ENCODE measurements at regions not wholly inside any gene's neighbourhood (a gene's known extent, or its start where the extent isn't known, plus 50 kb on each side); places are given as distances from the start of the nearest gene placed in this dataset.

DNA sequence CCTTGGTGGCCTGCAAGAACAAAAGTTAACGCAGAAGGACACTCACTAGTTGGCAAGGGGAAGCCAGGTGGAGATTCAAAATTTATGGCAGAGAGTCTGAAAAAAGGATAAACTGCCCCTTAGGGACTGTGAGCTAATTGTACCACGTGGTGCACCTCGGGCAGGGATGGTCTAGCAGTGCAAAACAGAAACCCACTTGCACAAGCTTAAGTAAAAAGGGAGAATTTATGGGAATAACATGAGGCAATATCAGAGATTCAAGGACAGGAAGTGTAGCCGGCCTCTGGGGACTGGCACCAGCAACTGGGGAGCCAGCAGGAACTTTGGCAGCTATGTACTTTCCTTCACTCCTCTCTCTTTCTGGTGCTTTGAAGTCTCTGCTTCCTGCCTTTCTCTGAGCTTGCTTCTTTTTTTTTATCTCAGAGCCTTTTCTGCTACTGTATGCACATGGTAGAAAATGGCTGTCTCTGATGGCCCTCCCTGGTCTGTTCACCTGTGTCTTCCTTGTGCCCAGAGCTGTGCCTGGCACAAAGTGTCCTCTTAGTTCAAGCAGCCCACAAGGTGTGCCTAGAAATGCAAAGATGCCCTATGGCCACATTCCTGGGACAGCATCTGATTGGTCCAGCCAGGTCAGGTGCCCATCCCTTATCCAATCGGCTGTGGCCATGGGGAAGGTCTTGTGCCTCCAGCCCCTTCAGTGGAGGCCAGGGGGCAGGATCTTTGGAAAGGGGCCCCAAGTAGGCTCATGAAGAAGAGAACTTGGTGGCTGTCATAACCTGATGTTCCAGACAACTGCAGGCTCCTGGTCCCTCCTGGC lies 114.8 kb upstream of the ATP6AP2 start:
- intact Hi-C loops (cut with DNase I, micrococcal nuclease): no loop called here
- DNase-seq (no peak), ATAC-seq (no peak)

DNA sequence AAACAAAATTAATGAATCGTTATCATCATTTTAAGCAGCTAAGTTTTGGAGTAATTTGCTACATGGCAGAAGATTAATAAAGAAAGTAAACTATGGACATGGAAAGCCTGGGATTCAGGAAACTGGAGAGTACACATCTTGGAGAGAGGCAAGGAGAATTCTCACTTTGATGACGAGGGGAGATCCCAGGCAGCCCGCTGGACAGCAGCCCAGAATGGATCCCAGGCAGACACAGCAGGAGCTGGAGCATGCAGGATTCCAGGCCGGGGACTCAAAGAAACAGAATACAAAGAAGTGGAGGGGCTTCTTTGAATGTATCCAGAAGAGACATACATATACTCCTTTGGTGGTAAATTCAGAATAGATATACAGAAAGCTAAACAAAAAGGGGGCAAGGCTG lies 118.0 kb upstream of the ATP6AP2 start:
- intact Hi-C loops (cut with DNase I, micrococcal nuclease): no loop called here
- ATAC-seq (no peak), DNase-seq (no peak)

- intact Hi-C loops (cut with DNase I, micrococcal nuclease): no loop called here
- DNase-seq (no peak), ATAC-seq (no peak)
Measured at GRCh38 chrX:40460926-40461325, 119.8 kb upstream of the ATP6AP2 start.

- no peak for ATAC-seq
- no peak for DNase-seq
- intact Hi-C loops (cut with DNase I, micrococcal nuclease): no loop called here
Measured at GRCh38 chrX:40459571-40460158, 121.1 kb upstream of the ATP6AP2 start.

- DNase-seq: no peak
- intact Hi-C loops (cut with DNase I, micrococcal nuclease): no loop called here
- ATAC-seq: no peak
Measured at GRCh38 chrX:40457406-40457805, 123.4 kb upstream of the ATP6AP2 start.

DNA sequence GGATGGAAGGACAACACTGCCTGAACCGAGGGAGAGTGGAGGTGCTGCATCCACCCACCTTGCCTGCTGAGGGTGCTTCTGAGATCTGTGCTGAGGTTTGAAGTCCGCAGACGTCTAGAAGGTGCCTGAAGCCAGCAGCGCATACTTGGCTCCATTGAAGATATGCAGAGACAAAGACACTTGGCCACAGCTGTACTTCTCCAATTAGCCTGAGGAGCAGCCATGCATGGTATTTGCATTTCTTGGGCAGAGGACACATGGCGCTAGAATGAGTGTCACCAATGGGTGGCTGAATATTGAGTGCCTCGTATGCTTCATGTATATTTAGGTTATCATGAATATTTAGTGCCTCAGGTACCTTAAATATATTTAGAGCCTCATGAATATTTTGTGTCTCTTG lies 128.7 kb upstream of the ATP6AP2 start:
- ATAC-seq (no peak), DNase-seq (no peak)
- intact Hi-C loops (cut with DNase I, micrococcal nuclease): no loop called here

DNA sequence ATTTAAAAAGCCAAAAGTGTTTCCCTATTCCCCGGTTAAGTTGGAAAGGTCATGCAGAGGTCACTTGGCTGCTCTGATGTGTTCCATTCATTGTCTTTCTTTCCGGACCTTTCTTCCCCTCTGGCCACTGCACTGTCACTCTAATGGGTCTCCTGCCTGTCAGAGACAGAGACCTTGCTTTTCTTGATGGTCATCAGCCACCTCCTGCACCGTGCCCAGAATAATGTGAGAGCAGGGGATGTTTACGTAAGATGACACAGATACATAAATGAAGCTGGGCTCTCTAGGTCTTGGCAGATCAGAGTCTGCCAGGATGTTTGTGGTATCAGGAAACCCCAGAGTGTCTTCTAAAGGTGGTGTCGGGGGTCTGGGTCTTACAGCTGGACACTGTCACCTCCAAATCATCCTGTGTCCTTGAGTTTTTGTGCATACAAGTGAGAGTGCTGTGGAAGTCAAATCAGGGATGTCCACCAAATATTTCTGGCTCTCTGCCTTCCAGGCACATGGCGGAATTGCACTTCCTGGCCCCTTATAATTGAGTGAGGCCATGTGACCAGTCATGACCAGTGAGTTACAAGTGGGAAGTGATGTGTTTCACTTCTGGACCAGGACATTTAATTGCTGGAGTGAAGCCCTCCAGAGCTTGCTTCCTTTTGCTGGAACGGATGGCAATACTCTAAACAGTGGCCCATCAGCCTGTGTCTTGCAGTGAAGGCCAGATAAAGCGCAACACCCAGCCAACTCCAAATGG lies 130.6 kb upstream of the ATP6AP2 start:
- ATAC-seq (no peak), DNase-seq (no peak)
- intact Hi-C loops (cut with DNase I, micrococcal nuclease): no loop called here

DNA sequence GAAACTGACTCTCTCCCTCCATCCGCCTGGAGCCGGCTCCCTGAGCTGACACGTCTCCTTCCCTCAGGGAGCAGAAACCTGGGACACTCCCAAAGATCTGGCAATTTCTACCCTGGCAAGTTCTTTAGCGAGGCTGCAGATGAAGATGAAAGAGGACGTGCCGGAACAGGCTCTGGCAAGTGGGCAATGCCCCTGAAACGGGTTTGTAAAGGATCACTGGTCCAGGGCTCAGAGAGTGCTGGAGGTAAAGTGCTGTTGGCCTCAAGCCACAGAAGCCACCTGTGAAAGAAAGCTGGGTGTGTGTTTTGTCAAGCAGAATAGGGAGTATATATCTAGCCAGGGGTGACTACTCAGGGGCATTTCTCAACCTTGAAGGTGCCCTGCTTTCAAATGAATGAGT lies 131.4 kb upstream of the ATP6AP2 start:
- intact Hi-C loops (cut with DNase I, micrococcal nuclease): no loop called here
- ATAC-seq: peak; percentile 31

DNA sequence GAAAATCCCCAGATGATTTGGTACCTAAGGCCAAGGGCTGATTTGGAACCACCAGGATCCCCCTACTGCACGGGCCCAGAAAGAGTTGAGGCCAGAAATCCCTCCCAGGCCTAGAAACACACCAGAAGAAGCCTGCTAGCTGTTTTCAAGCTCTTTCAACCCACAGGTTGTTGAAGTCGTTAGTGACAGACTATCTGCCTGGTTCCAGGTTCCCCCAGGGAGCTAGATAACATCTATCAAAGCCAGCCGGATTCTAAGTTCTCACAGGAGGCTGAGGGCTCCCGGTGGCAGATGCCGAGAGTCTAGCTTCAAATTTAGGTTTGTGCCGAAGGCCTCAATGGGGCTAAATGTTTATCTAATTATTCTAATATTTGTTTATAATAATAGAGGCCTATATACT lies 132.0 kb upstream of the ATP6AP2 start:
- DNase-seq (no peak), ATAC-seq (no peak)
- intact Hi-C loops (cut with DNase I, micrococcal nuclease): no loop called here

More for the DNA sequence above, 131.4 kb upstream of the ATP6AP2 start:
- no peak for DNase-seq

GRCh38 chrX:40446921-40447320 lies 133.8 kb upstream of the ATP6AP2 start:
- peak; percentile 99 for ATAC-seq
- intact Hi-C loops (cut with DNase I, micrococcal nuclease): no loop called here
- peak; percentile 32 to 47 for DNase-seq

- ATAC-seq (no peak), DNase-seq (no peak)
- intact Hi-C loops (cut with DNase I, micrococcal nuclease): no loop called here
Measured at GRCh38 chrX:40445691-40446090, 135.1 kb upstream of the ATP6AP2 start.

- no peak for ATAC-seq
- intact Hi-C loops (cut with DNase I, micrococcal nuclease): no loop called here
Measured at GRCh38 chrX:40444798-40445496, 135.8 kb upstream of the ATP6AP2 start.

DNA sequence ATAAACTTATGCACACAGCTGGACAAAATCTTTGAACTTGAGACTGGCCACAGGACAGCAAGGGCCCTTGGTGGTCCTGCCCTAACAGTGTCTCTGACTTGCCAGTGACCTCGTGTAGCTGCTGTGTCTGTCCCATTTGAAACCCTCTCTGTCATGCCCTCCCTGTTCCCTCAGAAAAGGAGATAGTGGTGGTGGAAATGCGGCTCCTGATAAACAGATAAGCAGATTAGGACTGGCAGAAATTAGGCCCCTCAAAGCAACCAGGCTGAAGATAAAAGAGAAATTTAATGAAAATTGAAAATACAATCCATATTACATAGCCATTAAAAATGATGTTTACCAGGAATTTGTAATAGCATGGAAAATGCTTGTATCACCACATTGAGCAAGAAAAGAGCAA lies 136.6 kb upstream of the ATP6AP2 start:
- ATAC-seq (no peak), DNase-seq (no peak)
- intact Hi-C loops (cut with DNase I, micrococcal nuclease): no loop called here

More at GRCh38 chrX:40444798-40445496, 135.8 kb upstream of the ATP6AP2 start:
- DNase-seq: no peak

DNA sequence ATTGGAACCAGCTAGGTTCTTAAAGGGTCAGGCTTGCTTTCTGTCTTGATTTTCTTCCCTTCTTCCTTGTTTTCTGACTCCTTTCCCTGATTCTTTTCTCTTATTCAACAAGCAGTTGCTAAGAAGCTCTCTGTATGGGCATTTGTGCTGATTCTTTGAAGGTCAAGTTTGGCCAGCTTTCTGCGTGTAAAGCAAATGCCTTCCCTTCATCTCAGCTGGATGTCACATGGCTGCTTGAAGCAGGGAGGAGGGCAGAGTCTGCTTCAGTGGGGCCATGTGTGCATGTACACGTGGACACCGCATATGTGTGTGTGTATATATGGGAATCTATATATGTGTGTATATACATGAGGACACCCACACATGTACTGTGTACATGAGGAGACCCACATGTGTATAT lies 139.9 kb upstream of the ATP6AP2 start:
- intact Hi-C loops (cut with DNase I, micrococcal nuclease): no loop called here
- no peak for DNase-seq
- no peak for ATAC-seq

DNA sequence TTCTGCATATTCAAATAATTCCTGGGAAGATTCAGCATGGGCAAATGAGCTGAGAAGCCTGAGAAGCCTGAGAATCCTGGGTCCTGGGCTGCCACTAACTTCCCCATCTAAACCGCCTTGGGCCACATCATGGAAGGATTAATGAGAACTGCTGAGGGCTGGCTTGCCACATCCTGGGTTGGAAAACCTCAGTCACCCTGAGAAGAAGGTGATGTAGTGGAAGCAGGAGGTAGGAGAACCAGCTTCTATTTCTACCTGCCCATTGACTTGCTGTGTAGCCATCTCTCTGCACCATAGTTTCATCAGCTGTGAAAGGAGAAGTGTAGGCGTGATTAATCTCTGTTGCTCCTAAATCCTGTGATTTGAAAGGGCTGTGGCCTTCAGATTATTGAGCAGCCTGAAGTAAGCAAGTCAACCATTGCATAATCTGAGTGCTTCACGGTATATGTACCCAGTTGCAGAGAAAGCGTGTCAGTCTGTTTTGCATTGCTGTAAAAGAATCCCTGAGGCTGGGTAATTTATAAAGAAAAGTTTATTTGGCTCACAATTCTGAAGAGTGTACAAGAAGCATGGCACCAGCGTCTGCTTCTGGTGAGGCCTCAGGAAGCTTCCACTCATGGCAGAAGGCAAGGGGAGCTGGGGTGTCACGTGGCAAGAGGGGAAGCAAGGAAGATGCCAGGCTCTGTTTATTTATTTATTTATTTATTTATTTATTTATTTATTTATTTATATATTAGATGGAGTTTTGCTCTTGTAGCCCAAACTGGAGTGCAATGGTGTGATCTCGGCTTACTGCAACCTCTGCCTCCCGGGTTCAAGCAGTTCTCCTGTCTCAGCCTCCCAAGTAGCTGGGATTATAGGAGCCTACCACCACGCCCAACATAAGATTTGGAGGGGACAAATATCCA lies 140.9 kb upstream of the ATP6AP2 start:
- ATAC-seq: no peak
- no peak for DNase-seq
- intact Hi-C loops (cut with DNase I, micrococcal nuclease): no loop called here

DNA sequence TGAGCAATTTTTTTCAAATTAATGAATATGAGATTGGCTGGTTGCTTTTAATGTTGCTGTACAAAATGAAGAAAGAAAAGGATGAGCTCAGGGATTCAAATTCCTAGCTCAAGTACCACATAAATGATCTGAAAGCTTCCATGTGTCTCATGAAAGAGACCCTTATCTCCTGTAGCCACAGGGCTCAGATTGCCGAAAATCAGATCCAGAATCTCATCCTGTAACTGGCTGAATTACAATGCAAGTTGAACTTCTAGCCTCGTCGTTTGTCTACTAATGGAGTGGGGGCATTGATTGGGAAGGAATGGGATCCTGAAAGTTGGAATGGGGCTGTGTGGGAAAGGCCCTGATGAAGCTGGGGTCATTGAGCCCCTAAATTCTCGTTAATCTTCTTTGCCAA lies 143.4 kb upstream of the ATP6AP2 start:
- ATAC-seq: no peak
- no peak for DNase-seq
- intact Hi-C loops (cut with DNase I, micrococcal nuclease): no loop called here

DNA sequence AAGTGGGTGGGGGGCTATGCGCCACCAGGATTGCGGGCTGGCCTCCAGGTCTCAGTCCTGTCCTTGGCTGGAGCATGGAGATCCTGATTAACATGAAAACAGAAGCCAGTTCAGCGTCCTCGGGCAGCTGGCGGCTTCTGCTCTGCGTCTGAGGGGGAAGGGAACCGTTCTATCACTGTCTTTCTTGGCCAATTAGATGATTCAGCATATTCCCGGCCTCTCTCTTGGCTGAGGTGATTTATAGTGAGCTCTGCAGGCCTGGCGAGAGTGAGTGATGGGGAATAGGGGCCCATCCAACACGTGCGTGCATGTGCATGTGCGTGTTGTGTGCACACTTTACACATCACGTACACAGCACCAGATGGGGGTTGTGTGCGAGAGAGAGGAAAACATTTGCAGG lies 145.8 kb upstream of the ATP6AP2 start:
- intact Hi-C loops (cut with DNase I, micrococcal nuclease): no loop called here
- no peak for ATAC-seq
- DNase-seq: no peak

GRCh38 chrX:40434443-40434842 lies 146.3 kb upstream of the ATP6AP2 start:
- ATAC-seq (no peak), DNase-seq (no peak)
- intact Hi-C loops (cut with DNase I, micrococcal nuclease): no loop called here

DNA sequence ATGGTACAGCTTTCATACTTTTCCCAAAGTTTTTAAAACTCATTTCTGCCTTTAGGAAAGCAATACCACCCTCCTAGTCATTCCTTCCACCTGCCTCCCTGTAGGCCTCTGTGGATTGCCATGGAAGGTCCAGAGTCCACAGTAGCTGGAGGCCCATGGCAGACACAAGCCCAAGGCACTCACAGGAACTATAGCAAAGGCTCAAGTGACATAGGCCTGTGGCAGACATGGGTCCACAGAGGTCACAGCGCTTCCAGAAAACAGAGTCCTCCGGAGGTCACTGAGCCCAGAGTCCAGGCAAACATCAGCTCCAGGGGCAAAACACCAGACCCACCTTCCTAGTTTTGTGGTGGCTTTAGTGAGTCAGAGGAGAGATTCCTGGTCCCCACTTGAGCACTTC lies 147.6 kb upstream of the ATP6AP2 start:
- ATAC-seq (no peak), DNase-seq (no peak)
- intact Hi-C loops (cut with DNase I, micrococcal nuclease): no loop called here
